G401.6 (cell line): ENCODE measurements at regions not wholly inside any gene's neighbourhood (a gene's known extent, or its start where the extent isn't known, plus 50 kb on each side); places are given as distances from the start of the nearest gene placed in this dataset.
"Not testable (repeated sequence)": the region's sequence is repeated elsewhere in the genome, so short reads cannot be mapped to it uniquely, and the experiment has no call there.

Experiments used
- FAIRE-seq: peaks from 2 replicates; lab custom pipeline; 2012; peaks lifted over from hg19 to GRCh38; lab: Jason Lieb, UNC

- FAIRE-seq, result no peak
Measured at GRCh38 chrX:40371376-40371775, 209.4 kb upstream of the ATP6AP2 start.

DNA sequence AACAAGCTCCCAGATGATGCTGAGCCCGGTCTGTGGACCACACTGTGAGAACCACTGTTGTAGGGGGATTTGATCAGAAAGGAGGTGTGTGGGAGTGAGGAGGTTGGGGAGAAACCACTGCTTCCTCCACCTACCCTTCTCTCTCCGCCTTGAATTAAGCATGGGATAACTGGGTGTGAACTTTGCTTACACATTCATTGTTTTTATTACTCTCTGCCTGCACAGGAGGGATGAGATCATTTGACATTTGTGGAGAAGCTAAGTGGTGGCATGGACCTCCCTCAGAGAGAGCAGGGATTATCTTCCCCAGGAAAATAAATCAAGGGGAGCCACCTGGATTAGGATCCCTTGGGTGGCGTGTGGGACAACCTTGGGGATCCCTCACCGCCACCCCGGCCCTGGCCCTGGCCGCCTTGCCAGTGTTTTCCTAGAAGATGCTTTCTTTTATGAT lies 212.1 kb upstream of the ATP6AP2 start:
- FAIRE-seq, result no peak

GRCh38 chrX:40366661-40367060 lies 214.1 kb upstream of the ATP6AP2 start:
- no peak for FAIRE-seq

GRCh38 chrX:40362291-40362690 lies 218.5 kb upstream of the ATP6AP2 start:
- FAIRE-seq, result not testable (repeated sequence)

GRCh38 chrX:40360557-40360956 lies 220.2 kb upstream of the ATP6AP2 start:
- no peak for FAIRE-seq

DNA sequence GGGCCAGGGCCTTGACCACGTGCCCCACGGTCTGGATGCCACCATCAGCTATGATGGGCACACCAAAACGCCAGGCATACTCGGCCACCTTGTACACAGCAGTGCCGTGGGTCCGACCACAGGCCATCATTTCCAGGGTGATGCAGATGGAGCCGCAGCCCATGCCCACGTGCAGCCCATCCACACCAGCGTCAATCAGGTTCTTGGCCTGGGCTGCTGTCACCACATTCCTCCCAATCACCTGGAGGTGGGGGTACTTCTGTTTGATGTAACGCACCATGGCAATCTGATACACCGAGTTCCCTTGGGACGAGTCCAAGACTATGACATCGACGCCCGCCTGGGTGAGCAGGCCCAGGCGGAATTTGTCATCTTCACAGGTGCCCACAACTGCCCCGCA lies 221.2 kb upstream of the ATP6AP2 start:
- FAIRE-seq, result no peak

- no peak for FAIRE-seq
Measured at GRCh38 chrX:40358994-40359393, 221.8 kb upstream of the ATP6AP2 start.

DNA sequence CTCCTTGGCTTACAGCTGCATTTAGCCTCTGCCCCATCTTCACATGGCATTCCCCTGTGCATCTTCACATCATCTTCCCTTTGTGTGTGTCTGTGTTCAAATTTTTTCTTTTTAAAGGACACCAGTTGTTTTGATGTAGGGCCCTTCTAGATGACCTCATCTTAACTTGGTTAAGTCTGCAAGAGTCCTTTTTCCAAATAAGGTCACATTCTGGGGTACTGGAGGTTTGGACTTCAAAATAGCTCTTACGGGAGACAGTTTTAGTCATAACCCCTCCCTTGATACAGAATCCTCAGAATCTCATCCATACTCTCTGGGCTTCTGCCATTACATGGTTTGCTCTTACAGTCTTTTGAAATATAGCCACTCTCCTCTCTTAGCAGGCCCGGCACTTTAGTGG lies 231.5 kb upstream of the ATP6AP2 start:
- FAIRE-seq, result no peak

- FAIRE-seq, result no peak
Measured at GRCh38 chrX:40346379-40346778, 234.4 kb upstream of the ATP6AP2 start.

- no peak for FAIRE-seq
Measured at GRCh38 chrX:40343319-40343718, 237.5 kb upstream of the ATP6AP2 start.

GRCh38 chrX:40340116-40340515 lies 240.7 kb upstream of the ATP6AP2 start:
- FAIRE-seq, result no peak

DNA sequence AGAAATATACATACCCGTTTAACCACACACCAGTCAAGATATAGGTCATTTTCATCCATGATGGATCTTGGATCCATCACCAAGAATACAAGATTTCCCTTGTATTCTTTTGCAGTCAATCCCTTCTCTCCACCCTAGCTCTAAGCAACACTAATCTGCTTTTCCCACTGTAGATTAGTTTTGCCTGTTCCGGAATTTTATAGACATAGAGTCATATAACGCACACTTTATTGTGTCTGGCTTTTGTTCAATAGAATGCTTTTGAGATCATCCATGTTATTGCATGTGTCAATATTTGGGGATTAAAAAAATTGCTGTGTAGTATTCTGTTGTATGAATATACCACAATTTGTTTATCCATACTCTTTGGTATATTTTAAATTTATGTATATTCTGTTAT lies 235.6 kb upstream of the BCOR start:
- no peak for FAIRE-seq

DNA sequence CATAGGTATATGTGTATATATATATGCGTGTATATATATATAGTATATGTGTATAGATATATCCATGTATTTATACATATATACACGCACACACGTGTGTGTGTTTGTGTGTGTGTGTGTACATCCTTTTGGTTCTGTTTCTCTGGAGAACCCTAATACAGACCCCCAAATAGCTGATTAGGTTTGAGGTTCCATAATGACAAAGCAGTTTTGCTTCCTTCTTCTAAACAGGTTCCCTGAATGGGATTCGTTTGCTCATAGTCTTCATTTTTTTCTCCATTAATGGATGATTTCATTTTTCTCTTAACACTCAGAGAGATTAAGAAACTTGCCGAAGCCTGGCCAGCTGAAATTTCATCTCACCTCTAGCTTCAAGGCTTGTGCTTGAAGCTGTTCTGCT lies 234.0 kb upstream of the BCOR start:
- no peak for FAIRE-seq

- FAIRE-seq, result no peak
Measured at GRCh38 chrX:40331353-40331752, 233.6 kb upstream of the BCOR start.

GRCh38 chrX:40329616-40330015 lies 231.9 kb upstream of the BCOR start:
- no peak for FAIRE-seq

DNA sequence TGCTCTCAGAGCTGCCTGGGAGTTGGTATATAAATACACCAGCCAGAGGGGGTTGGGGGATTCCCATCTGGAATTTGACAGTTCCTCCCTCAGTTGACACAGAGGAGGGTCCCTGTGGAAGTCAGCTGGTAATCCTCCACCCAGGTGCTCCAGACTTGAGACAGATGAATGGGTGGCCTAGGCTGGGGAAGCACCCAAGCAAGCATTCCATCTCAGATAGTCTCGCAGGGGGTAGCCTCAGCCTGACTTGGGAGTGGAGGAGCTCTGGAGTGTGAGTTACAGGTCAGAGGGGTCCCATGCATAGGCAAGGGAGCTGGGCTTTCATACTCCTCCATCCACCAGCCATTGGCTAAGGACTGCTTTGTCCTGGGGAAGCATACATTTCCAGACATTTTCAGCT lies 229.3 kb upstream of the BCOR start:
- FAIRE-seq, result no peak

DNA sequence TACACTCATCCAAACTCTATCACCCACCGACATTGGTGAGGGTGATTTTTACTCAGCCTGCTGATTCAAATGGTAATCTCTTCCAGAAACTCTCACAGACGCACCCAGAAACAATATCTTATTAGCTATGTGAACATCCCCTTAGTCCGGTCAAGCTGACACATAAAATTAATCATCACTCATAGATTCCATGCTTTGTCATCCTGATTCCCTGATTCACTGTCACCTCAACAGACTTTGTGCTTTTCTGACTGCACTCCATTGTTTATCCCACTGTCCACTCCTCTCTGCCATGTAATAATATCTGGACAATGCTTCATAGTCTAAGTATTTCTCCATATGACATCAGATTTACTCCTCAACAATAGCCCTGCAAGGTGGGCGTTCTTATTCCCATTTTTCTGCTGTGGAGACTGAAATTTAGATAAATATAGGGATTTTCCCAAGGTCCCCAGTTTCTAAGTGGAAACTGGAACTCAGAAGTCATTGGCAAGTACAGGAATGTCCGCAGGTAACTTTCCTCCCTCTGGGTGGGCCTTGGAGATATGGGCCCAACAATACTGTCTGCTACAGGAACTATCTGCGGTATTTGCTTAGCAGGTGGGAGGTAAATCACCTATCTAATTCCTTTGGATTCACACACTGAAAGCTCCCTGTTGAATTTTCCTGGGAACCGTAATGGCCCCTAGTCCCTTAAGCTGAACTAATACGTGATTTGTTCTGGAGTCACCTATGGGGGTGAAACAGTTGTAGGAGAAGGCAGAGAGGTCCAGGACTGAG lies 228.6 kb upstream of the BCOR start:
- no peak for FAIRE-seq

GRCh38 chrX:40325161-40325560 lies 227.4 kb upstream of the BCOR start:
- no peak for FAIRE-seq

DNA sequence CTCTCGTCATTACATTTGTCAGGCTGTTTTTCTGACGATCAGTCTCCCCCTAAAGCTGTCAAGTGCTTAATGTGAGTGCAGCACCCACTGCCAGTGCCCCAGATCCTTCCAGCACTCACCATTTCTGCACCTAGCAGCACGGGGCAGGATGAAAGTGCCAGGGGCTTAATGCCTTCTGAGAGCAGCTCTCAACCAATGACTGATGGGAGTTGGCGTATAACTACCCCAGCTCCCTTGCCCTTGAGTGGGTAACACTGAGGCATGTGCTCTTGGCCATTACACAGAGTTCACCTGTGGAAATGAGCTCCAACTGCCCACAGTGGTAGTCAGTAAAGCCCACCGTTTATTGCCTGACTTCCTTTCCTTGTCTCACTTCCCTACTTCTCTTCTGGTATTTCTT lies 226.2 kb upstream of the BCOR start:
- no peak for FAIRE-seq

DNA sequence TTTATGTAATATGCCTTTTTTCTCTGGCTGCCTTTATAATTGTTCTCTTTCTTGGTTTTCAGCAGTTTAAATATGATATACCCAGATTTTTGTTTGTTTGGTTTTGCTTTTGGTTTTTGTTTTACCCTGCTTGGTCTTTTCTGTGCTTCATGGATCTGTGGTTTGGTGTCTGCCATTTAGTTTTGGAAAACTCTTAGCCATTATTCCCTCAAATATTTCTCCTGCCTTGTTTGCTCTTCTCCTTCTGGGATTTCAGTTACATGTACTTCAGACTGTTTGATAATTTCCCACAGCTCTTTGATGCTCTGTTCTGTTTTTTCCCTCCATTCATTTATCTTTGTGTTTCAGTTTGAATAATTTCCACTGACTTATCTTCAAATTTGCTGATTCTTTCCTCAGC lies 223.1 kb upstream of the BCOR start:
- no peak for FAIRE-seq

DNA sequence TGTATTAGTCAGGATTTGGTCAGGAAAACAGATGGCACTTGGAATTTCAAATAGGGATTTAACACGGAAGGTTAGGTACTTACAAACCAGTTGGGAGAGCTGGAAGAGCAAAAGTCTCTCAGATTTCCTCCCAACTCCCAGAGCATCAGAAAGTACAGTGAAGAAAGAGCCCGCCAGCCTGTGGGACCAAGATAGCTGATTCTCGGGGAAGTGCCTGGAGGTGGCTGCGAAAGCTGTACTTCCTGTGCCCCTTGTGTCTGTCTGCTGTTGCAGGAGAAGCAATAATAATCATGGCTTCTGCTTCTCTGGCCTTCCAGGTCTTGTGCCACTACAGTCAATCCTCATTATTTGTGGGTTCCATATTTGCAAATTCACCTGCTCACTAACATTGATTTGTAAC lies 221.0 kb upstream of the BCOR start:
- FAIRE-seq, result no peak

- FAIRE-seq, result no peak
Measured at GRCh38 chrX:40318076-40318475, 220.3 kb upstream of the BCOR start.

GRCh38 chrX:40316502-40316901 lies 218.7 kb upstream of the BCOR start:
- FAIRE-seq, result no peak

- FAIRE-seq, result no peak
Measured at GRCh38 chrX:40314070-40314469, 216.3 kb upstream of the BCOR start.

DNA sequence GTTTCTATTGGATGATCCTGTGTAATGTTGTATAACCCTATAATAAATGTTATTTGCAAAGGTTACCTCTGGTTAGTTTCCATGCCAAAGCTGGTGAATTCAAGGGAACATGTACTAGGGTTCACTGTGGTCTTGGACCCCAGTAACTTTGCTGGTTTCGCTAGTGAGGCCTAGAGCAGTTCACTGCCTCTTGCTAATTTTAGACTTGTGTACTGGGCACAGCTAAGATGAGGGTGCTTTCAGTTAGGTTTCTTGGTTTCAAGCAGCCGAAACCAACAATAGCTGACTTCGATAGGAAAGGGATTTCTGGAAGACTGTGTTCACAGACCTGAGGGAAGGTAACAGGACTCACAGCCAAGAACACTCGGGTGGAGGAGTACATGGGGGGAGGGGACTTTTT lies 215.5 kb upstream of the BCOR start:
- FAIRE-seq, result no peak
